Erythroblast (primary cell): ENCODE measurements at regions not wholly inside any gene's neighbourhood (a gene's known extent, or its start where the extent isn't known, plus 50 kb on each side); places are given as distances from the start of the nearest gene placed in this dataset.

Source experiments
- GATA1 ChIP-seq: IDR thresholded peaks from 2 replicates; pipeline ENCODE4 v1.6.1; 2011; ENCODE audit warnings: low read depth, mild to moderate bottlenecking, control low read depth, low read length, moderate library complexity
- POLR2A ChIP-seq: IDR thresholded peaks from 2 replicates; pipeline ENCODE4 v1.6.1; 2011; ENCODE audit warnings: mild to moderate bottlenecking, low read length

- TF ChIP-seq POLR2A (no peak), GATA1 (no peak)
Measured at GRCh38 chr2:19484736-19485135, 126.3 kb upstream of the OSR1 start.
